ENCODE measurements at regions not wholly inside any gene's neighbourhood (a gene's known extent, or its start where the extent isn't known, plus 50 kb on each side); places are given as distances from the start of the nearest gene placed in this dataset.

DNA sequence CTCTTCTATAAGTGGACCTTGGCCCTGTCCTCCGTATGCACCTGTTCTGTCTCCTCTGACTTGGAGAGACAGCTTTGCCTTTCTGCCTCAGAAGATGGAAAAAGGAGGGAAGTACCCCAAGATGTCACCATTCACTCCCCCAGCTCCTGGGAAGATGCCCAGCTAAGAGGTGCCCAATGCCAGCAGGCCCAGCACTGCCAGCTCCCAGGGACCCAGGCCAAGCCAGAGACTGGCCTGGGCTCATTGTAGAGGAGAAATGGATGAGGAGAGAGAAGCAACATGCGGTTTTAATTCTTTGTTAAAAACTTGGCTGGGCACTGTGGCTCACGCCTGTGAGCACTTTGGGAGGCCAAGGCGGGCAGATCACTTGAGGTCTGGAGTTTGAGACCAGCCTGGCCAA is 111.5 kb upstream of the ZNF507 start:
- TF ChIP-seq POLR2A (IDR thresholded peaks at IDR 0.05; ENCODE audit: low read depth, low read length) (no peak), POLR2AphosphoS5 (IDR thresholded peaks at IDR 0.05; ENCODE audit: low read depth, low read length) (no peak), POU2F2 (IDR thresholded peaks at IDR 0.05; ENCODE audit: low read depth, low read length) (no peak), SPI1 (IDR thresholded peaks at IDR 0.05; ENCODE audit: low read depth, low read length) (no peak), PAX5 (IDR thresholded peaks at IDR 0.05; ENCODE audit: insufficient read depth, low read length, severe bottlenecking) (no peak)
